HEK293 (cell line): ENCODE measurements at regions not wholly inside any gene's neighbourhood (a gene's known extent, or its start where the extent isn't known, plus 50 kb on each side); places are given as distances from the start of the nearest gene placed in this dataset.

Experiments
- CTCF ChIA-PET: fragments of 350-600 bp; formaldehyde crosslinking; extraction: SDS; loops from one replicate; lab custom pipeline; 2021; ENCODE audit warnings: antibody characterized with exemption; lab: Yijun Ruan, JAX
- POLR2A ChIA-PET: fragments of 300-600 bp; formaldehyde crosslinking; extraction: SDS; loops from one replicate; lab custom pipeline; 2020; ENCODE audit warnings: antibody characterized with exemption, inconsistent platforms; lab: Yijun Ruan, JAX
- H3K27ac ChIP-seq: fragments of 200-500 bp; sonication (Bioruptor generic); 2 replicates; pipeline ENCODE4 v1.5.1; 2014; ENCODE audit warnings: low read depth, low read length, control low read depth, inconsistent platforms; ENCODE audit errors: extremely low read depth
- H3K36me3 ChIP-seq, 2 experiments: fragments of 200-500 bp in 1 of 2; sonication (Bioruptor generic) in 1 of 2; 1 replicate in 1 of 2; 2 replicates in 1 of 2; pipeline ENCODE4 v1.5.1; 2014 to 2017; ENCODE audit warnings: inconsistent platforms in 2 of 2, low read length in 2 of 2; ENCODE audit not compliant: control insufficient read depth in 2 of 2, insufficient read depth in 1 of 2
- H3K4me1 ChIP-seq: fragments of 200-500 bp; sonication (Bioruptor generic); 2 replicates; pipeline ENCODE4 v1.5.1; 2014; ENCODE audit warnings: mild to moderate bottlenecking, low read length, inconsistent platforms; ENCODE audit not compliant: control insufficient read depth, insufficient read depth
- H3K4me3 ChIP-seq: 2 replicates; pipeline ENCODE4 v1.5.1; 2011; ENCODE audit warnings: low read depth, mild to moderate bottlenecking, control low read depth, low read length, moderate library complexity
- H3K9me3 ChIP-seq: fragments of 200-500 bp; sonication (Bioruptor generic); 2 replicates; pipeline ENCODE4 v1.5.1; 2014; ENCODE audit warnings: low read depth, low read length, inconsistent platforms; ENCODE audit not compliant: control insufficient read depth, insufficient read depth
- BCL11A ChIP-seq: fragments of 450-650 bp; formaldehyde crosslinking; IDR thresholded peaks from 2 replicates; pipeline ENCODE4 v1.5.1; 2016; ENCODE audit warnings: low read depth, missing biosample characterization, missing genetic modification characterization
- GLI2 ChIP-seq: fragments of 450-650 bp; formaldehyde crosslinking; IDR thresholded peaks from 2 replicates; pipeline ENCODE4; 2017; ENCODE audit warnings: missing biosample characterization, missing genetic modification characterization, low read depth, borderline replicate concordance
- GLIS2 ChIP-seq: fragments of 450-650 bp; formaldehyde crosslinking; IDR thresholded peaks from 2 replicates; pipeline ENCODE4 v1.5.1; 2016; ENCODE audit warnings: missing biosample characterization, missing genetic modification characterization
- HOXC10 ChIP-seq: sonication (generic); formaldehyde crosslinking; IDR thresholded peaks from 2 replicates; pipeline ENCODE4 v1.8.1; 2023; ENCODE audit warnings: mild to moderate bottlenecking, missing genetic modification reagents
- INSM2 ChIP-seq: fragments of 450-650 bp; formaldehyde crosslinking; IDR thresholded peaks from 2 replicates; pipeline ENCODE4 v1.5.1; 2016; ENCODE audit warnings: missing biosample characterization, missing genetic modification characterization
- KLF1 ChIP-seq: fragments of 450-650 bp; formaldehyde crosslinking; IDR thresholded peaks from 2 replicates; pipeline ENCODE4 v1.5.1; 2016; ENCODE audit warnings: missing biosample characterization, missing genetic modification characterization
- MYNN ChIP-seq: fragments of 450-650 bp; formaldehyde crosslinking; IDR thresholded peaks from 2 replicates; pipeline ENCODE4 v1.5.1; 2016; ENCODE audit warnings: missing biosample characterization, missing genetic modification characterization, borderline replicate concordance
- TSHZ1 ChIP-seq: fragments of 450-650 bp; formaldehyde crosslinking; IDR thresholded peaks from 2 replicates; pipeline ENCODE4 v1.5.1; 2016; ENCODE audit warnings: missing biosample characterization, missing genetic modification characterization, borderline replicate concordance
- ZBTB11 ChIP-seq: fragments of 450-650 bp; formaldehyde crosslinking; conservative IDR thresholded peaks from 2 replicates; pipeline ENCODE4 v1.5.1; 2016; ENCODE audit warnings: low read depth, missing biosample characterization, missing genetic modification characterization
- ZBTB20 ChIP-seq: fragments of 450-650 bp; formaldehyde crosslinking; IDR thresholded peaks from 2 replicates; pipeline ENCODE4 v1.5.1; 2016; ENCODE audit warnings: missing biosample characterization, missing genetic modification characterization
- ZFP3 ChIP-seq: fragments of 450-650 bp; formaldehyde crosslinking; IDR thresholded peaks from 2 replicates; pipeline ENCODE4 v1.5.1; 2016; ENCODE audit warnings: low read depth, missing biosample characterization, missing genetic modification characterization
- ZNF174 ChIP-seq: fragments of 450-650 bp; formaldehyde crosslinking; IDR thresholded peaks from 2 replicates; pipeline ENCODE4 v1.5.0; 2017; ENCODE audit warnings: missing biosample characterization, mild to moderate bottlenecking, missing genetic modification characterization
- ZNF19 ChIP-seq: fragments of 450-650 bp; formaldehyde crosslinking; IDR thresholded peaks from 2 replicates; pipeline ENCODE4; 2016; ENCODE audit warnings: missing biosample characterization, missing genetic modification characterization, low read depth
- ZNF214 ChIP-seq: fragments of 450-650 bp; formaldehyde crosslinking; IDR thresholded peaks from 2 replicates; pipeline ENCODE4 v1.5.1; 2017; ENCODE audit warnings: missing biosample characterization, mild to moderate bottlenecking, missing genetic modification characterization, borderline replicate concordance
- ZNF292 ChIP-seq: fragments of 450-650 bp; formaldehyde crosslinking; IDR thresholded peaks from 2 replicates; pipeline ENCODE4 v1.5.1; 2016; ENCODE audit warnings: low read depth, missing biosample characterization, missing genetic modification characterization, borderline replicate concordance
- ZNF521 ChIP-seq: fragments of 450-650 bp; formaldehyde crosslinking; IDR thresholded peaks from 2 replicates; pipeline ENCODE4 v1.5.1; 2017; ENCODE audit warnings: missing biosample characterization, mild to moderate bottlenecking, missing genetic modification characterization
- ZNF76 ChIP-seq: fragments of 450-650 bp; formaldehyde crosslinking; IDR thresholded peaks from 2 replicates; pipeline ENCODE4; 2016; ENCODE audit warnings: low read depth, missing biosample characterization, missing genetic modification characterization, borderline replicate concordance
- TF ChIP-seq, protein P1 (sequence below): fragments of 450-650 bp; formaldehyde crosslinking; IDR thresholded peaks from 2 replicates; pipeline ENCODE4 v1.5.1; 2017; ENCODE audit warnings: missing biosample characterization, missing genetic modification characterization
- TF ChIP-seq, protein P2 (sequence below): fragments of 450-650 bp; formaldehyde crosslinking; IDR thresholded peaks from 2 replicates; pipeline ENCODE4 v1.5.1; 2016; ENCODE audit warnings: missing biosample characterization, missing genetic modification characterization
- TF ChIP-seq, protein P3 (sequence below): fragments of 450-650 bp; formaldehyde crosslinking; IDR thresholded peaks from 2 replicates; pipeline ENCODE4; 2016; ENCODE audit warnings: missing biosample characterization, missing genetic modification characterization

DNA sequence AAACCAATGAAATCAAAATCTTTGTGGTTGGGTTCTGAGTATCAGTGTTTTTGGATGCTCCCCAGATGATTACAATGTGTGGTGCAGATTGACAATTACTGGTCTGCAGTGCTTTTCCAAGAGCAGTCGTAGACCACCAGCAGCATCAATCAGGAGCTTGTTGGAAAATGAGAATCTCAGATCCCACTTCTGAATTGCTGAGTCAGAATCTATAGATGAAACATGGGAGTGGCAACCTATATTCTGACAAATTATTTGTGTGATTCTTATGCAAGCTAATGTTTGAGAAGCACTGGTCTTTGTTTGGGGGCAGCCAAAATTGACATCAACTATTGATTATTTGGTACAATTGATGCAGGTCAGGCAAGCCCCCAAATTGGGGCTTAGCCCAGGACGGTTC, 539.9 kb upstream of the BTBD3 start:
- Histone ChIP-seq H3K27ac (no peak overlapping the region), H3K4me3 (no peak overlapping the region), H3K9me3 (no peaks in the 10 kb centered on the region), H3K4me1 (peaks cover 7% of the 10 kb centered on the region), H3K36me3 (no peaks in the 10 kb centered on the region)
- CTCF ChIA-PET = no interaction called here
- POLR2A ChIA-PET = no interaction called here
- no peak for TF ChIP-seq ZBTB20 (tag by site-specific recombination)
- no peak for TF ChIP-seq ZNF76
- TF ChIP-seq GLI2 = no peak
- TF ChIP-seq TSHZ1 = no peak
- no peak for TF ChIP-seq ZFP3 (tag by site-specific recombination)
- no peak for TF ChIP-seq ZNF214
- TF ChIP-seq, protein P1, sequence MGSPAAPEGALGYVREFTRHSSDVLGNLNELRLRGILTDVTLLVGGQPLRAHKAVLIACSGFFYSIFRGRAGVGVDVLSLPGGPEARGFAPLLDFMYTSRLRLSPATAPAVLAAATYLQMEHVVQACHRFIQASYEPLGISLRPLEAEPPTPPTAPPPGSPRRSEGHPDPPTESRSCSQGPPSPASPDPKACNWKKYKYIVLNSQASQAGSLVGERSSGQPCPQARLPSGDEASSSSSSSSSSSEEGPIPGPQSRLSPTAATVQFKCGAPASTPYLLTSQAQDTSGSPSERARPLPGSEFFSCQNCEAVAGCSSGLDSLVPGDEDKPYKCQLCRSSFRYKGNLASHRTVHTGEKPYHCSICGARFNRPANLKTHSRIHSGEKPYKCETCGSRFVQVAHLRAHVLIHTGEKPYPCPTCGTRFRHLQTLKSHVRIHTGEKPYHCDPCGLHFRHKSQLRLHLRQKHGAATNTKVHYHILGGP = no peak
- TF ChIP-seq GLIS2 (tag by site-specific recombination) = no peak
- TF ChIP-seq, protein P2, sequence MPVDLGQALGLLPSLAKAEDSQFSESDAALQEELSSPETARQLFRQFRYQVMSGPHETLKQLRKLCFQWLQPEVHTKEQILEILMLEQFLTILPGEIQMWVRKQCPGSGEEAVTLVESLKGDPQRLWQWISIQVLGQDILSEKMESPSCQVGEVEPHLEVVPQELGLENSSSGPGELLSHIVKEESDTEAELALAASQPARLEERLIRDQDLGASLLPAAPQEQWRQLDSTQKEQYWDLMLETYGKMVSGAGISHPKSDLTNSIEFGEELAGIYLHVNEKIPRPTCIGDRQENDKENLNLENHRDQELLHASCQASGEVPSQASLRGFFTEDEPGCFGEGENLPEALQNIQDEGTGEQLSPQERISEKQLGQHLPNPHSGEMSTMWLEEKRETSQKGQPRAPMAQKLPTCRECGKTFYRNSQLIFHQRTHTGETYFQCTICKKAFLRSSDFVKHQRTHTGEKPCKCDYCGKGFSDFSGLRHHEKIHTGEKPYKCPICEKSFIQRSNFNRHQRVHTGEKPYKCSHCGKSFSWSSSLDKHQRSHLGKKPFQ (tag by site-specific recombination) = no peak
- TF ChIP-seq, protein P3, sequence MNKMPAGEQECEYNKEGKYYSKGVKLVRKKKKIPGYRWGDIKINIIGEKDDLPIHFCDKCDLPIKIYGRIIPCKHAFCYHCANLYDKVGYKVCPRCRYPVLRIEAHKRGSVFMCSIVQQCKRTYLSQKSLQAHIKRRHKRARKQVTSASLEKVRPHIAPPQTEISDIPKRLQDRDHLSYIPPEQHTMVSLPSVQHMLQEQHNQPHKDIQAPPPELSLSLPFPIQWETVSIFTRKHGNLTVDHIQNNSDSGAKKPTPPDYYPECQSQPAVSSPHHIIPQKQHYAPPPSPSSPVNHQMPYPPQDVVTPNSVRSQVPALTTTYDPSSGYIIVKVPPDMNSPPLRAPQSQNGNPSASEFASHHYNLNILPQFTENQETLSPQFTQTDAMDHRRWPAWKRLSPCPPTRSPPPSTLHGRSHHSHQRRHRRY = no peak
- no peak for TF ChIP-seq ZNF19
- TF ChIP-seq INSM2 (tag by site-specific recombination) = no peak
- TF ChIP-seq HOXC10 (CRISPR knock-in tag) = no peak

DNA sequence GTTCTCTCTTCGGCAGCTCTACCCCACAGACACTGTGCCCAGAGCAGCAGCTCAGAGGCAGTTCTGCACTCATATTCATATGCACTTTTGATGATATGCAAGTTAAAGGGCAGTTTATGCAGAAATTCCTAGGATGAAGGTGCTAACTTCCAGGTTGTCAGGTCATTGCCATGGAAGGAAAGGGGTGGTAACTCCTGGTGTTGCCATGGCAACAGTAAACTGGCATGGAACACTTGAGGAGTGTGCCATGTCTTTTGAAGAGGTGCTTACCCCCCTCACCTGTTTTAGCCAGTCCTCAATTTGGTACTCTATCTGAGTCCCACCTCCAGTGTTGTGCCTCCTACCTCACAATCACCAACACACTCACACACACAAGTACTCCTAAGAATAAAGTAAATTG, 539.4 kb upstream of the BTBD3 start:
- CTCF ChIA-PET = no interaction called here
- TF ChIP-seq ZNF174 = no peak
- TF ChIP-seq ZNF292 = no peak
- no peak for TF ChIP-seq MYNN (tag by site-specific recombination)
- no peak for TF ChIP-seq ZFP3 (tag by site-specific recombination)
- no peak for TF ChIP-seq HOXC10 (CRISPR knock-in tag)
- no peak for TF ChIP-seq ZNF521 (tag by site-specific recombination)
- no peak for TF ChIP-seq ZBTB11 (tag by site-specific recombination)
- no peak for TF ChIP-seq KLF1
- no peak for TF ChIP-seq BCL11A (tag by site-specific recombination)
- POLR2A ChIA-PET = no interaction called here

More for the DNA sequence above, 539.4 kb upstream of the BTBD3 start:
- Histone ChIP-seq H3K27ac (no peak overlapping the region), H3K4me3 (no peak overlapping the region), H3K36me3 (no peaks in the 10 kb centered on the region), H3K9me3 (no peaks in the 10 kb centered on the region), H3K4me1 (peaks cover 7% of the 10 kb centered on the region)
